ENCODE measurements at regions not wholly inside any gene's neighbourhood (a gene's known extent, or its start where the extent isn't known, plus 50 kb on each side); places are given as distances from the start of the nearest gene placed in this dataset.

DNA sequence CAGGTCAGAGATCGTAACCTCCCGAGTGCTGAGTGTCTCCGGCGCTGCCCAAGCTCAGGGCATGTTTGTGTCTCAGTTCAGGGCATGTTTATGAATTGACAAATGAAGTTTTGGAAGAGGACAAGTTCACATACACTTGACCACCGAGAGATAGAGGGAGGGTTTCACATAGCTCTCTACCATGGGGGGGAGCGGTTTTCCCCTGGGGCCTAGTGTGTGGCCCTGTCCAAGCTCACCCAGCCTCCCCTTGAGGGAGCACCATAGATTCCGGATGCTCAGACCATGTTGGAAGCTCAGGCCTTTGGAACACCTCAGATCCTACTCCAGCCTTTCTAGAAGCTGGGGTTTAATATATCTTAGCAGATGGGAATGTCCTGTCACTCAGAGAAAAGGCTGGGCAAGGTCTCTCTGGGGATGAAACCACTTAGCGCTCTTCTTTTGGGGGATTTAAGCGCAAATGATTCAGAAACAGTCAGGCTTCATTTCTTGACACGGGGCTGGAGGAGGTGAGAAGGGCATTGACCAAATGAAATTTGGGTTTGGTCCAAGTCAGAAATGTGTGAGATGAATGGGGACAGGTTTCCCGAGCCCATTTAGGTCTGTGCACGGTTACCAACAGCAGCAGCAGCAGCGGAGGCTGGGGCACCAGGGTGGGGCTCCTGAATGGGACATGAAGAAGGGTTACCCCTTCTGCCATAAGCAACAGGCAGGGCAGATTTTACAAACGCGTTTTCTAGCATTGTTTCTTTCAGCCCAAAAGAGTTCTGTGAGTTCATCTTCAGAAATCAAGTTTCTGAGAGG, 96.6 kb downstream of the METRNL start:
- peaks cover 15 to 17% of the 10 kb centered on the region in 2 donors for H3K4me1 ChIP-seq (ENCODE audit: control insufficient read depth in 2 of 2, insufficient read depth in 2 of 2, low read length in 2 of 2)
- intact Hi-C loops (cut with micrococcal nuclease), result no loop called here
- H3K79me2 ChIP-seq (ENCODE audit: control insufficient read depth, insufficient read depth, low read length), result no peaks in the 10 kb centered on the region
- H2AFZ ChIP-seq (ENCODE audit: insufficient read depth, low read depth, low read length, poor library complexity, severe bottlenecking), result no peak overlapping the region
- ATAC-seq (ENCODE audit: low read depth), result no peak
- ChIA-PET POLR2A (interaction anchor here (0.7 kb wide), 1 partner anchor 99 kb away, joined by 3 read pairs; no protein-coding TSS in a partner anchor), CTCF (no interaction called here)
- WGBS (ENCODE audit: insufficient coverage), result 94% methylated on average over 14 of the region's 15 CpGs
- Mint-ChIP-seq H3K27me3 (peaks cover 9% of the 10 kb centered on the region), H3K4me1 (peaks cover 19% of the 10 kb centered on the region), H3K4me3 (no peak overlapping the region), H3K9me3 (ENCODE audit: insufficient read depth) (no peaks in the 10 kb centered on the region), H3K27ac (no peak overlapping the region)
- H3K36me3 ChIP-seq (replicated peaks in 1 of 2; ENCODE audit: control extremely low read depth in 1 of 2, control insufficient read depth in 1 of 2, extremely low read depth in 1 of 2, insufficient read depth in 2 of 2, low read length in 1 of 2), result no peaks in the 10 kb centered on the region
- H4K20me1 ChIP-seq (ENCODE audit: control insufficient read depth, insufficient read depth, low read length, poor library complexity, severe bottlenecking), result no peaks in the 10 kb centered on the region
- no peak for DNase-seq
- H3K27ac ChIP-seq (ENCODE audit: low read length in 2 of 2), result no peak overlapping the region
- no peak overlapping the region for H3K9ac ChIP-seq (ENCODE audit: low read length)
- H3K9me3 ChIP-seq (ENCODE audit: control extremely low read depth in 1 of 3, control insufficient read depth in 2 of 3, insufficient read depth in 1 of 3, low read length in 2 of 3), result no peaks in the 10 kb centered on the region
- TF ChIP-seq, protein P1, sequence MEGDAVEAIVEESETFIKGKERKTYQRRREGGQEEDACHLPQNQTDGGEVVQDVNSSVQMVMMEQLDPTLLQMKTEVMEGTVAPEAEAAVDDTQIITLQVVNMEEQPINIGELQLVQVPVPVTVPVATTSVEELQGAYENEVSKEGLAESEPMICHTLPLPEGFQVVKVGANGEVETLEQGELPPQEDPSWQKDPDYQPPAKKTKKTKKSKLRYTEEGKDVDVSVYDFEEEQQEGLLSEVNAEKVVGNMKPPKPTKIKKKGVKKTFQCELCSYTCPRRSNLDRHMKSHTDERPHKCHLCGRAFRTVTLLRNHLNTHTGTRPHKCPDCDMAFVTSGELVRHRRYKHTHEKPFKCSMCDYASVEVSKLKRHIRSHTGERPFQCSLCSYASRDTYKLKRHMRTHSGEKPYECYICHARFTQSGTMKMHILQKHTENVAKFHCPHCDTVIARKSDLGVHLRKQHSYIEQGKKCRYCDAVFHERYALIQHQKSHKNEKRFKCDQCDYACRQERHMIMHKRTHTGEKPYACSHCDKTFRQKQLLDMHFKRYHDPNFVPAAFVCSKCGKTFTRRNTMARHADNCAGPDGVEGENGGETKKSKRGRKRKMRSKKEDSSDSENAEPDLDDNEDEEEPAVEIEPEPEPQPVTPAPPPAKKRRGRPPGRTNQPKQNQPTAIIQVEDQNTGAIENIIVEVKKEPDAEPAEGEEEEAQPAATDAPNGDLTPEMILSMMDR (IDR thresholded peaks at IDR 0.05), result no peak
- no peak for TF ChIP-seq EZH2 (IDR thresholded peaks at IDR 0.05; ENCODE audit: borderline replicate concordance, insufficient read depth, low read depth, low read length, poor library complexity, severe bottlenecking)
- H3K27me3 ChIP-seq (replicated peaks in 1 of 4; ENCODE audit: control extremely low read depth in 1 of 4, control insufficient read depth in 3 of 4, insufficient read depth in 4 of 4, low read length in 3 of 4), result no peaks in the 10 kb centered on the region
- no peak overlapping the region for H3K4me3 ChIP-seq (ENCODE audit: control extremely low read depth in 1 of 5, extremely low read depth in 1 of 5, insufficient read depth in 1 of 5, low read depth in 2 of 5, low read length in 4 of 5)
- no peak overlapping the region for H3K4me2 ChIP-seq (replicated peaks; ENCODE audit: low read depth, low read length, poor library complexity, severe bottlenecking)

Measured in B cell (primary cell).